NB4 (cell line): ENCODE measurements at regions not wholly inside any gene's neighbourhood (a gene's known extent, or its start where the extent isn't known, plus 50 kb on each side); places are given as distances from the start of the nearest gene placed in this dataset.

Experiments
- CTCF ChIP-seq: IDR thresholded peaks from one replicate; pipeline ENCODE4 v1.5.1; 2012; ENCODE audit warnings: low read depth, low read length
- POLR2A ChIP-seq: IDR thresholded peaks from 2 replicates; pipeline ENCODE4 v1.6.1; 2011; ENCODE audit warnings: mild to moderate bottlenecking; ENCODE audit not compliant: insufficient read length; ENCODE audit errors: extremely low read depth

GRCh38 chr1:4964634-4965345 lies 310.4 kb downstream of the AJAP1 start:
- TF ChIP-seq POLR2A (no peak), CTCF (no peak)
